DMS153 treated with DMSO at 0.1 percent for 48 hours (cell line): ENCODE measurements at regions not wholly inside any gene's neighbourhood (a gene's known extent, or its start where the extent isn't known, plus 50 kb on each side); places are given as distances from the start of the nearest gene placed in this dataset.
"Not testable (repeated sequence)": the region's sequence is repeated elsewhere in the genome, so short reads cannot be mapped to it uniquely, and the experiment has no call there.

Experiments used
- DNase-seq: peaks from one replicate; lab custom pipeline; 2025; ENCODE audit not compliant: unreplicated experiment; lab: John Stamatoyannopoulos, UW

- DNase-seq = no peak
Observed at GRCh38 chr2:215722986-215723630, 287.2 kb upstream of the FN1 start.

DNA sequence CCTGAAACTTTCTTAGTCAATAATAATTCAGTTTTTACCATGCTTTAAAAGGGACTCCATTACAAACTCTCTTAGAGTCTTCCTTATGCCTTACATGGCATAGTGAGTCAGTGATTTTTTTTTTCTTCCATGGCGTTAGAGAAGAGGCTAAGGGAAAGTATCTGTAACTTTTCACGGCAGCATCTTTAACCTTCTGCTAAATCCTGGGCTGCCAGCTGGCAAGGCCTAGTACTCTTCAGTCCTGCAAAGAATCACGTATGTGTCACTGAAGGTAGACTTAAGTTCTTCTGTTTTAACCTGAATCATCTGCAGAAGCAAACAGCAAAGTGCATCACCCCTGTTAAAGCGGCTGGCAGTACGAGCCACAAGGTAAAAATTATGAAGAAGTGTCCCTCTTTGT lies 286.3 kb upstream of the FN1 start:
- no peak for DNase-seq

GRCh38 chr2:215721515-215721914 lies 285.6 kb upstream of the FN1 start:
- DNase-seq = not testable (repeated sequence)

DNA sequence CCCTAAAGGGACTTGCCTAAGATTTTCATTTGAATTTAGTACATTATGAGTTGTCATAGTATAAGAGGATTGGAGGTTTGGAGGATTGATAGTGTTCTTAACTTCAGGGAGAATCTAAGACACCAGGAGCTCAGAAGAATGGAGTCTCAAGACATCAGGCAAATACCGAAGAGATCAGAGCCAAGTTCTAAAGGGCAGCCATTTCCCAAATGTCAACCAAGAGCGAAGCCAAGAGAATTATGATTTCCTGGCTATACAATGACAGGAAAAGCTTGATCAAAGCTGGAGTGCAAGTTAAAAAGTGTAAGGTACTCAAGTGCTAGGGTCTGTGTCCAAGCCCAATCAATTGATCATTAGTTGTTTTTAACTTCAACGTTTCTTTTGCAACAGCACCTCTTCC lies 283.0 kb upstream of the FN1 start:
- DNase-seq = no peak

GRCh38 chr2:215718436-215718835 lies 282.6 kb upstream of the FN1 start:
- no peak for DNase-seq

GRCh38 chr2:215717501-215718381 lies 281.9 kb upstream of the FN1 start:
- DNase-seq = no peak

- no peak for DNase-seq
Observed at GRCh38 chr2:215716956-215717355, 281.1 kb upstream of the FN1 start.

- DNase-seq = no peak
Observed at GRCh38 chr2:215712871-215713790, 277.3 kb upstream of the FN1 start.

DNA sequence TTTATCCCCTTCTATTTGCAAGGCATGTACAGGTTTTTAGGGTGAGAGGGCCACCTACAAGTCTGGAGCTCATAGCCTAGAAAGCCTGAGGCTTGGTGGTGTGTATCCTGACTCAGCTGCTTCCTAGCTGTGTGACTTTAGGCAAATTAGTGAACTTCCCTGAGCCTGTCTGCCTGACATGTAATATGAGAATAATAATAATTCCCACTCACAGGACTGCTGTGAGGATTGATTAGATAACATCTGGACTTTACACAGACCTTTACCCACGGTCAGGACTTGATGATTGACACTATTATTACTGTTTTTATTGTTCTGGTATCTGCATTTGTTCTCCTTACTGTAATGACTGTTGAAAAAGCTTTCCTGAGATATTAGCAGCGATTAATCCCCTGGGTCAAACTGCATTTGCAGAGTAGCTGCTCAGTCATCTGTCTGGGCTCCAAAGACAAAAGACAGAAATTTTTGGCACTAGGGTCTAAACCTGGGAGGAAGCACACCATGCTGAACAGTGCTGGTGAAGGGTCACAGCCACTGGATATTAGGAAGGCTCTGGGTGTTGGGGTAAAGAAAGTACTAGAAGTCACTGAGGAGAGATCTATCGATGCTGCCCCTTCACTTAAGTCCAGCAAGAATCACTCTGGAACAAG lies 276.5 kb upstream of the FN1 start:
- DNase-seq = no peak

- DNase-seq = no peak
Observed at GRCh38 chr2:215711471-215712034, 275.7 kb upstream of the FN1 start.

DNA sequence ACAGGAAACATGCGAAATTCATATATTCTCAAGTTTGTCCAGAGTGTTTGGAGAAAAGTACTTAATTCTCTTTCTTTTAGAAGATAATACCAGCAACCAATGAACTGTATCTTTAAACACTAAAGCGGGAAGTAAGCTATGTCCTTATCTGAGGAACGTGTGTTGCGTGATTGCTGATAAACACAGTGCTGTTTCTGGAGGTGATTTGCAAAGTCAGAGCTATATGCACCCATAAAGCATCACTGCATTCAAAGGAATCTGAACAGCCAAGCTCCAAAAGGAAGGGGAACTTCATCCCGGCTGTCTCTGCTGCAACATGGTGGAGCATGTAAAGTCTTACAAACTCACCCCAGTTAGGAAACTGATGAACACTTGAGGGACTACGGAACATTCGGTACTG lies 271.7 kb upstream of the FN1 start:
- DNase-seq = no peak

- no peak for DNase-seq
Observed at GRCh38 chr2:215705771-215706361, 270.0 kb upstream of the FN1 start.

DNA sequence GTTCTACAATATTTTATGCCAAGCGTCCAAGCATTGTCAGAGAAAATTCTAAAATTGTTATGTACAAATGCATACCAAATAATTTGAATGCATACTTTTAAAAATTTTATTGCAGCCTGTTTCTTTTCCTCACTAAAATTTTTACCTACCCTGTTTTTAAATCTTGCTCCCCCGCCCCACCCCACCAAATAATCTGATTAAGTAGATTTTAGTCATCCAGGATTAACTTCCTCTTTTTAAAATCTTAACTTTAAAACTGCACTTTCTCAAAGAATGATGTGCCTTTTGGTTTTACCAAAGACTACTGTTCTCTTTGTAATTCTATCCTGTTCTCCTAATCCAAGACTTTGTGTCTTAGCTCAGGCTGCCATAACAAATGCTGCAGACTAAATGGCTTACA lies 269.4 kb upstream of the FN1 start:
- no peak for DNase-seq

GRCh38 chr2:215702116-215702902 lies 266.4 kb upstream of the FN1 start:
- DNase-seq = no peak

- DNase-seq = no peak
Observed at GRCh38 chr2:215699700-215700538, 264.1 kb upstream of the FN1 start.

- no peak for DNase-seq
Observed at GRCh38 chr2:215699018-215699417, 263.1 kb upstream of the FN1 start.

DNA sequence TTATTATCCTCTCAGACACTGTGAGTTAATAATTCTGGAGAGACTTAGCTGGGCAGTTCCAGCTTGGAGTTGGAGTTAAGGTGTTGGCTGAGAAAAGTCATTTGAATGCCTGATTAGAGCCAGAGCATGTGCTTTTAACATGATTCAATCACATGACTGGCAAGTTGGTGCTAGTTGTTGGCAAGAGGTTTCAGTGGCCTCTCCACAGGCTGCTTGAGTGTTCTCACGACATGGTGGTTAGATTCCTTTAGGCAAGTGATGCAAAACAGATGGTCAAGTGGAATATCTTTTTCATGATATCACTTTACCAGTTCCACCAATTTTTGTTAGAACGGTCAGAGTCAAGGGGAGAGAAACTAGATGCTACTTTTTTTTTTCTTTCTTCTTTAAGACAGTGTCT lies 262.7 kb upstream of the FN1 start:
- no peak for DNase-seq

DNA sequence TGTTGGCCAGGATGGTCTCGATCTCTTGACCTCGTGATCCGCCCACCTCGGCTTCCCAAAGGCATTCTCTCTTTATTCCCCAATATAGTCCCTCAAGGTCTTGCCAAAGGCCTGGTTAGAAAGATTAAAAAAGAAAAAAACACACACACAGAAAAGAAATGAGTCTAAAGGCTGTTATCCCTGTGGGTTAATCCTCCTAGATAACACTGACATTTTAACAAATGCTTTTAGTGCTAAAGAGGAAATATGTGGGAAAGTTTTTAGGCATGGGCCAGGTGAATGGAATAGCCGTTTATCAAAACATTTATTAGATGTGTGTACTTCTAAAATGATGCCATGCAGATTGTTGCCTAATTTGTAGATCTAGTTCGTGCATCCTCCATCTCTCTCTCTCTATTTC lies 261.6 kb upstream of the FN1 start:
- no peak for DNase-seq

DNA sequence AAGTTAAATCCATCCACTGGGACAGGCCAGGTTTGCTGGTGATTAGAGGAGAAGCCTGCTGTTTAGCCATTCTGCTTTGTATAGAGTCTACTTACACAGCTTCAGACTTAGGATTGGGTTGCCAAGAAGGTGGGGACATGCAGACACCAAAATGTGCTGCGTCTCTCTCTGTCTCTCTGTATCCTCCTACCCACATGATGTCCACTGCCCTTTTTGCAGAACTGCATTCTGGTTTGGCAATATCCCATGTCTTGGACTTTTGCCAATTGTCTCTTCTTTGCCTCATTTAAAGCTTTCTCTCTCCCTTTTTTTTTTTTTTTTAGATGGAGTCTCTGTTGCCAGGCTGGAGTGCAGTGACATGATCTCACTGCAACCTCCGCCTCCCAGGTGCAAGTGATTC lies 261.1 kb upstream of the FN1 start:
- DNase-seq = no peak
